Osteocyte (in vitro differentiated cells): ENCODE measurements at regions not wholly inside any gene's neighbourhood (a gene's known extent, or its start where the extent isn't known, plus 50 kb on each side); places are given as distances from the start of the nearest gene placed in this dataset.

ENCODE experiments used
- DNase-seq: peaks from one replicate; pipeline ENCODE4 v3.0.0; 2021; ENCODE audit warnings: mixed read lengths; ENCODE audit not compliant: unreplicated experiment; ENCODE audit errors: extremely low spot score
- H3K27ac Mint-ChIP-seq: one replicate; pipeline ENCODE4 v1.8.0; 2021; ENCODE audit warnings: mild to moderate bottlenecking, mixed read lengths; ENCODE audit not compliant: unreplicated experiment
- H3K27me3 Mint-ChIP-seq: one replicate; pipeline ENCODE4 v1.8.0; 2021; ENCODE audit warnings: mixed read lengths; ENCODE audit not compliant: unreplicated experiment
- H3K36me3 Mint-ChIP-seq: one replicate; pipeline ENCODE4 v1.8.0; 2021; ENCODE audit warnings: mixed read lengths; ENCODE audit not compliant: unreplicated experiment
- H3K4me1 Mint-ChIP-seq: one replicate; pipeline ENCODE4 v1.8.0; 2021; ENCODE audit warnings: mixed read lengths; ENCODE audit not compliant: unreplicated experiment
- H3K4me3 Mint-ChIP-seq: one replicate; pipeline ENCODE4 v1.8.0; 2021; ENCODE audit warnings: mild to moderate bottlenecking, moderate library complexity, mixed read lengths; ENCODE audit not compliant: unreplicated experiment
- H3K9me3 Mint-ChIP-seq: one replicate; pipeline ENCODE4 v1.8.0; 2021; ENCODE audit warnings: mixed read lengths; ENCODE audit not compliant: unreplicated experiment
- TF ChIP-seq, protein P1 (sequence below): fragments of 200-600 bp; sonication (generic); IDR thresholded peaks from 2 replicates; pipeline ENCODE4 v1.5.0; 2021; ENCODE audit warnings: antibody characterized with exemption, mild to moderate bottlenecking, moderate library complexity

DNA sequence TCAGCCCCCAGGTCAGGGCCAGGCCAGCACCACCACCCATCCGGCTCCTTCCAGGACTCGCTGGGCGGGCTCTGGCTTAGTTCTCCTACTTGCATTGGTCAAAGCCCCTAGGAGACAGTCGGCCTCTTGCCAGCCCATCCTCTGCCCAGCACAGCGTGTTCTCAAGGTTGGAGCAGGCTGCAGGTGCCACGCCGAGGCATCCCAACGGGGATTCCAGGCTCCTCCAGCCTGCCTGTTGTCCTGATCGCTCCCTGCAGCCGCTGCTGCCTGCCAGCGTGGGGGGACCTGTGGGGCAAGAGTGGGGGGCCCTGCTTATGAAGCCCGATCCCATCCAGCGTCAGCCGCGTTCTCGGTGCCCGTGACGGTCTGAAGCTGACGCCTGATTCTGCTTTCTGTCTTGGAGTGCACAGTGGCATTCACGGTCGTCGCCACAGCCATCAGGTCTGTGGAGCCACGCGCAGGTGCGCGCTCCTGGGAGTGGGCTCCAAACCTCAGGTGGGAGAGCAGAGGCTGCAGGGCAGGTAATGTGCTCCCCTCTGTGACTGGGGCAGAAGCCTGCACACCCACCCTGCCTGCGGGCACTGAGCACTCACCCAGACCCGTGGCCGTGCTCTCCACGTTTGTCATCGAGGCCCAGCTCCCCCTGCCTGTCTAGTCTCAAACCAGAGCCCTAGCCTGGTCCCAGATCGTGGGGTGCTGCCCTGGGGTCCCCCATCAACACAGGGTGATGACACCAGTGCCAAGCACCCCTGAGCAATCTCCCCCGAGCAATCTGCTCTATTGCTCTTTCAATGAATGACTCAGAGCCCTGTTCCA lies 991.6 kb downstream of the BRD1 start:
- no peak for DNase-seq
- Mint-ChIP-seq H3K4me3 (no peak overlapping the region), H3K36me3 (no peaks in the 10 kb centered on the region), H3K27me3 (no peaks in the 10 kb centered on the region), H3K9me3 (peaks cover 24% of the 10 kb centered on the region), H3K4me1 (no peaks in the 10 kb centered on the region), H3K27ac (no peak overlapping the region)
- TF ChIP-seq, protein P1, sequence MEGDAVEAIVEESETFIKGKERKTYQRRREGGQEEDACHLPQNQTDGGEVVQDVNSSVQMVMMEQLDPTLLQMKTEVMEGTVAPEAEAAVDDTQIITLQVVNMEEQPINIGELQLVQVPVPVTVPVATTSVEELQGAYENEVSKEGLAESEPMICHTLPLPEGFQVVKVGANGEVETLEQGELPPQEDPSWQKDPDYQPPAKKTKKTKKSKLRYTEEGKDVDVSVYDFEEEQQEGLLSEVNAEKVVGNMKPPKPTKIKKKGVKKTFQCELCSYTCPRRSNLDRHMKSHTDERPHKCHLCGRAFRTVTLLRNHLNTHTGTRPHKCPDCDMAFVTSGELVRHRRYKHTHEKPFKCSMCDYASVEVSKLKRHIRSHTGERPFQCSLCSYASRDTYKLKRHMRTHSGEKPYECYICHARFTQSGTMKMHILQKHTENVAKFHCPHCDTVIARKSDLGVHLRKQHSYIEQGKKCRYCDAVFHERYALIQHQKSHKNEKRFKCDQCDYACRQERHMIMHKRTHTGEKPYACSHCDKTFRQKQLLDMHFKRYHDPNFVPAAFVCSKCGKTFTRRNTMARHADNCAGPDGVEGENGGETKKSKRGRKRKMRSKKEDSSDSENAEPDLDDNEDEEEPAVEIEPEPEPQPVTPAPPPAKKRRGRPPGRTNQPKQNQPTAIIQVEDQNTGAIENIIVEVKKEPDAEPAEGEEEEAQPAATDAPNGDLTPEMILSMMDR: no peak

GRCh38 chr22:48835364-48835763 lies 992.3 kb downstream of the BRD1 start:
- TF ChIP-seq, protein P1: no peak
- H3K4me3 Mint-ChIP-seq: no peak overlapping the region
- H3K27me3 Mint-ChIP-seq: no peaks in the 10 kb centered on the region
- H3K27ac Mint-ChIP-seq: no peak overlapping the region
- DNase-seq: no peak
- no peaks in the 10 kb centered on the region for H3K4me1 Mint-ChIP-seq
- H3K36me3 Mint-ChIP-seq: no peaks in the 10 kb centered on the region
- peaks cover 25% of the 10 kb centered on the region for H3K9me3 Mint-ChIP-seq

GRCh38 chr22:48834404-48834803 lies 993.3 kb downstream of the BRD1 start:
- H3K4me1 Mint-ChIP-seq: no peaks in the 10 kb centered on the region
- TF ChIP-seq, protein P1: no peak
- H3K9me3 Mint-ChIP-seq: peaks cover 25% of the 10 kb centered on the region
- H3K4me3 Mint-ChIP-seq: no peak overlapping the region
- no peak for DNase-seq
- H3K27ac Mint-ChIP-seq: no peak overlapping the region
- no peaks in the 10 kb centered on the region for H3K27me3 Mint-ChIP-seq
- no peaks in the 10 kb centered on the region for H3K36me3 Mint-ChIP-seq

GRCh38 chr22:48832592-48832991 lies 995.1 kb downstream of the BRD1 start:
- Mint-ChIP-seq H3K27ac (no peak overlapping the region), H3K36me3 (no peaks in the 10 kb centered on the region), H3K4me1 (no peaks in the 10 kb centered on the region), H3K4me3 (no peak overlapping the region), H3K9me3 (peaks cover 16% of the 10 kb centered on the region), H3K27me3 (no peaks in the 10 kb centered on the region)
- TF ChIP-seq, protein P1: no peak
- no peak for DNase-seq

- Mint-ChIP-seq H3K9me3 (peaks cover 16% of the 10 kb centered on the region), H3K27me3 (no peaks in the 10 kb centered on the region), H3K4me1 (no peaks in the 10 kb centered on the region), H3K27ac (no peak overlapping the region), H3K36me3 (no peaks in the 10 kb centered on the region), H3K4me3 (no peak overlapping the region)
- TF ChIP-seq, protein P1: no peak
- DNase-seq: no peak
Observed at GRCh38 chr22:48829908-48830307, 997.8 kb downstream of the BRD1 start.
